ENCODE measurements at regions not wholly inside any gene's neighbourhood (a gene's known extent, or its start where the extent isn't known, plus 50 kb on each side); places are given as distances from the start of the nearest gene placed in this dataset.

- no peak for DNase-seq
Observed at GRCh38 chr2:16561676-16562075, 104.0 kb downstream of the CYRIA start.

- no peak for DNase-seq
Observed at GRCh38 chr2:16561251-16561650, 104.4 kb downstream of the CYRIA start.

GRCh38 chr2:16559278-16560067 lies 106.2 kb downstream of the CYRIA start:
- no peak for DNase-seq

GRCh38 chr2:16554060-16554583 lies 111.5 kb downstream of the CYRIA start:
- no peak for DNase-seq

- peak in 2 of 3 experiments; percentile 50 to 75 for DNase-seq
Observed at GRCh38 chr2:16553226-16553625, 112.4 kb downstream of the CYRIA start.

GRCh38 chr2:16552202-16552601 lies 113.4 kb downstream of the CYRIA start:
- no peak for DNase-seq

GRCh38 chr2:16548036-16548435 lies 117.6 kb downstream of the CYRIA start:
- DNase-seq, result no peak

- no peak for DNase-seq
Observed at GRCh38 chr2:16546128-16546754, 119.4 kb downstream of the CYRIA start.

GRCh38 chr2:16538707-16539106 lies 126.9 kb downstream of the CYRIA start:
- DNase-seq, result no peak

- no peak for DNase-seq
Observed at GRCh38 chr2:16537347-16537746, 128.3 kb downstream of the CYRIA start.

- no peak for DNase-seq
Observed at GRCh38 chr2:16526193-16526592, 139.4 kb downstream of the CYRIA start.

- DNase-seq, result peak in 1 of 3 experiments; percentile 59
Observed at GRCh38 chr2:16525265-16525887, 140.3 kb downstream of the CYRIA start.

- no peak for DNase-seq
Observed at GRCh38 chr2:16523711-16524110, 141.9 kb downstream of the CYRIA start.

GRCh38 chr2:16522031-16522831 lies 143.4 kb downstream of the CYRIA start:
- DNase-seq, result no peak

- DNase-seq, result no peak
Observed at GRCh38 chr2:16520891-16521290, 144.7 kb downstream of the CYRIA start.

- DNase-seq, result no peak
Observed at GRCh38 chr2:16515696-16516095, 149.9 kb downstream of the CYRIA start.

GRCh38 chr2:16513626-16514025 lies 152.0 kb downstream of the CYRIA start:
- no peak for DNase-seq

- DNase-seq, result no peak
Observed at GRCh38 chr2:16511041-16511440, 154.6 kb downstream of the CYRIA start.

- DNase-seq, result no peak
Observed at GRCh38 chr2:16509042-16509441, 156.6 kb downstream of the CYRIA start.

GRCh38 chr2:16508490-16508851 lies 157.2 kb downstream of the CYRIA start:
- DNase-seq, result no peak

GRCh38 chr2:16507655-16508489 lies 157.8 kb downstream of the CYRIA start:
- DNase-seq, result peak; percentile 62 to 83 (median 66)

GRCh38 chr2:16506366-16506765 lies 159.3 kb downstream of the CYRIA start:
- no peak for DNase-seq

All from NCI-H1417 (cell line).